LoVo (cell line): ENCODE measurements at regions not wholly inside any gene's neighbourhood (a gene's known extent, or its start where the extent isn't known, plus 50 kb on each side); places are given as distances from the start of the nearest gene placed in this dataset.
"Not testable (repeated sequence)": the region's sequence is repeated elsewhere in the genome, so short reads cannot be mapped to it uniquely, and the experiment has no call there.

Source experiments
- DNase-seq: peaks from one replicate; pipeline ENCODE4 v3.0.0-alpha.2; 2016; ENCODE audit warnings: low spot score

DNA sequence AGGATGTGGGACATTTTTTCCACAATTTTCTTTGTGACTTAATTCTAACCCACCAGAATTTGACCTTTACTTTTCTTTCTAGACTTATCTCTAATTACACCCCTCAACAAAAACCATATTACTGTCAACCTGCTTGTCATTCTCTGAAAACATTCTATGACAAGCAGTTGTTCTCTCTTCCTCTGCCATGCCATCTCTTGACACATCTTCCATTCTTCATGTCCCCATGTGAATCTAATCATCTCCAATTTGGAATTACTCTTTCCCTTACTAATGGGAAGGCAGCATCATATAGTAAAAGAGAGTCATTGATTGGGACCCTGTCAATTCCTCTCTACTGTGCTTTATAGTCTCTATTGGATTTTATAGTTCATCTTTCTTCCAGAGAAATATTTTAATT is 61.3 kb upstream of the P2RY1 start:
- DNase-seq: no peak

DNA sequence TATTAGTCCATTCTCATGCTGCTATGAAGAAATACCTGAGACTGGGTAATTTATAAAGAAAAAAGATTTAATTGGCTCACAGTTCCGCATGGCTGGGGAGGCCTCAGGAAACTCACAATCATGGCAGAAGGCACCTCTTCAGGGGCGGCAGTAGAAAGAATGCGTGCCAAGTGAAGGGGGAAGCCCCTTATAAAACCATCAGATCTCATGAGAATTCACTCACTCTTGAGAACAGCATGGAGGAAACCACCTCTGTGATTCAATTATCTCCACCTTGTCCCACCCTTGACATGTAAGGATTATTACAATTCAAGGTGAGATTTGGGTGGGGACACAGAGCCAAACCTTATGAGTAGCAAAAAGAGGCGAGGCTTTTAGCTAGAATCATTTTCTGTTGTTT is 60.7 kb upstream of the P2RY1 start:
- DNase-seq: not testable (repeated sequence)

DNA sequence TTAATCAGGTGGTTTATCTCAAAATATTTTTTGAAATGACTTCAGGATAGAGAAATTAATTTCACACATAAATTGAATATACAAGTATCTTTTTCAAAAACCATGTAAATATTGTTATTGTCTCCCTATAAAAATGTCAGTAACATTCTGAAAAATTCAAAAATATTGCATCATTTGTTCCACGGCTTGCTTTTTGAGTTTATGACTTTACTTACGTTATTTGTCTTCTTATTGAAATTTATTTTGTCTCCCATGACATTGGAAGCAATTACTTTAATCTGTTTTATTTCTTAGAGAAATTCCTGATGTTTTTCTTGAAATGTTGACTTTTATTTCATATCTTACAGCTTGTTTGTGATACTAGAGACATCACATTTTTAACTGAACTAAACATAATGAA is 56.9 kb upstream of the P2RY1 start:
- no peak for DNase-seq

DNA sequence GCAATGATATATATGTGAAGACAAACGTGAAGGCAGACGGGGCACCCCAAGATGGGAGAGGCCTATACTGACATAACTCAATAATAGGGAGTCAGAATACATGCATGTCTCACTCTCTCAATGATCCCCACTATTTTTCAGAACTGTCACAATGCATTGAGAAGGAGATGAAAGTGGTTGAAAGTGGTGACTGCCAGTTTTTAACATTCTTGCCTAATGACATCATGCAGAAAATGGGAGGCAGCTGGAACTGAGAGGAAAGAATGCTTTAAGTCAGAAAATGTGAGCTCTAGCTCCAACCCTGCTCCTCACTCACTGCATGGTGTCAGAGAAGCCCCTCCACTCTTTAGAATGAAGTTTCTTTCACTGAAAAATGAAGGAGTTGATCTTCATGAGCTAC is 55.3 kb upstream of the P2RY1 start:
- DNase-seq: no peak

DNA sequence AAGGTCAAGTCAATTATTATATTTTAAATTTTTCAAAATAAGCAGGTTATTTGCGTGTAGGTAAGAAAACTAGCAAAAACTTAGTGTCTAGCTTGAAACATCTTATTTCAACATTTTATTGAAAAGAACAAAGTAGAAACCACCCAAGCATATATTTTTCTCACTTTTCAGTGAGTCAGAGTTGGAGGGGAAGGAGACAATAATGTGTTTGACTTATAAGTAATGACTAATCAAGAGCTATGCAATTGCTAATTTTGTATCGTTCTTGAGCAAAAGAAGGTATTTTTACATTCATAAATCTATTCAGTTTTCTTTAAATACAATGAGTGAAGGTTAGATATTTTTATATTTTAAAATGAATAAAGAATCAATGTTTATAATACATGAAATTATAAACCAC is 54.4 kb upstream of the P2RY1 start:
- DNase-seq: no peak

DNA sequence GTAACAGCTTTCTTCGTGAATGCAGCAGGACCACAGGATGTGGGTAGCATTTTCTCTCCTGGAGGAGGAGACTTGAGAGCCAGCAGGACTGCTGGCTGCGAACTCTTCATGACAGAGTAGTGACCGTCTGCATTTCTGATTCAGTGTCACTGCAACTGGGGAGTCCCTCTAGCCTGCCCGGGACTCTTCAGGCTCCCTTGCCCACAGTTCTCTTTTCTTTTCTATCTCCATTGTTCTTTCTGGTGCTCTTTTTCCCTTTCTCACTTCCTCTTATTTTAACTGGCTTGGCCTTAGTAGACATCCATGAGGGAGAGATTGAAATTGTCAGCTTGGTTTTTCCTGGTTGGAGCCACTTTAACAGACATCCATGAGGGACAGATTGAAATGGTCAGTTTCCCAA is 49.9 kb upstream of the P2RY1 start:
- no peak for DNase-seq
